ENCODE measurements at regions not wholly inside any gene's neighbourhood (a gene's known extent, or its start where the extent isn't known, plus 50 kb on each side); places are given as distances from the start of the nearest gene placed in this dataset.
"Not testable (repeated sequence)": the region's sequence is repeated elsewhere in the genome, so short reads cannot be mapped to it uniquely, and the experiment has no call there.

DNA sequence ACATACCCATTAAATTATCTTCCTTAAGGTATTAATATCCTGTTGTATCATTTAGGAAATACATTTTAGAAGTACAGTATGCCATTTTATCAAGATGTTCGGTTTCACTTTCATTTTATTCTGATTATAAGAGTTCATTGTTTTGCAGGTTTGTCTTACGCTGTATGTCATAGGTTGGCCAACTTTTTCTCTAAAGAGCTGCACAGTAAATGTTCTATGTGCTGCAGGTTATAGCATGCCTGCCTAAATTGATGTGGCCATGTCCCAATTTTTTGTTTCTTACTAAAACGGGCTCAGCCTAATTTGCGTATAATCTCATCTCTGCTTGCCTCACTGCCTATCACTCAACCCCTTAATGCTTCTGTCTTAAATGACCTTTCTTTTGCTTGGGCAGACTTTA is 126.4 kb downstream of the USP22 start:
- Mint-ChIP-seq H3K27me3 (peaks cover 12% of the 10 kb centered on the region), H3K4me1 (peaks cover 9% of the 10 kb centered on the region), H3K27ac (no peak overlapping the region), H3K9me3 (peaks cover 3% of the 10 kb centered on the region), H3K36me3 (no peaks in the 10 kb centered on the region), H3K4me3 (no peak overlapping the region)
- CTCF ChIA-PET, result interaction anchor here (0.8 kb wide), 1 partner anchor 79 kb away, joined by 4 read pairs; no protein-coding TSS in a partner anchor
- DNase-seq, result no peak

DNA sequence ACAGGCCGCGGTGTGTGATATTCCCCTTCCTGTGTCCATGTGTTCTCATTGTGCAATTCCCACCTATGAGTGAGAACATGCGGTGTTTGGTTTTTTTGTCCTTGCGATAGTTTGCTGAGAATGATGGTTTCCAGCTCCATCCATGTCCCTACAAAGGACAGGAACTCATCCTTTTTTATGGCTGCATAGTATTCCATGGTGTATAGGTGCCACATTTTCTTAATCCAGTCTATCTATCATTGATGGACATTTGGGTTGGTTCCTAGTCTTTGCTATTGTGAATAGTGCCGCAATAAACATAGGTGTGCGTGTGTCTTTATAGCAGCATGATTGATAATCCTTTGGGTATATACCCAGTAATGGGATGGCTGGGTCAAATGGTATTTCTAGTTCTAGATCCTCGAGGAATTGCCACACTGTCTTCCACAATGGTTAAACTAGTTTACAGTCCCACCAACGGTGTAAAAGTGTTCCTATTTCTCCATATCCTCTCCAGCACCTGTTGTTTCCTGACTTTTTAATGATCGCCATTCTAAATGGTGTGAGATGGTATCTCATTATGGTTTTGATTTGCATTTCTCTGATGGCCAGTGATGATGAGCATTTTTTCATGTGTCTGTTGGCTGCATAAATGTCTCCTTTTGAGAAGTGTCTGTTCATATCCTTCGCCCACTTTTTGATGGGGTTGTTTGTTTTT is 125.1 kb downstream of the USP22 start:
- H3K27ac Mint-ChIP-seq, DNase-seq, H3K4me1 Mint-ChIP-seq, H3K9me3 Mint-ChIP-seq, CTCF ChIA-PET, H3K36me3 Mint-ChIP-seq, H3K4me3 Mint-ChIP-seq: not testable (repeated sequence)
- H3K27me3 Mint-ChIP-seq, result peaks cover 20% of the 10 kb centered on the region

GRCh38 chr17:20920095-20920814 is 122.6 kb downstream of the USP22 start:
- Mint-ChIP-seq H3K27me3 (peaks cover 23% of the 10 kb centered on the region), H3K4me1 (peaks cover 9% of the 10 kb centered on the region), H3K36me3 (no peaks in the 10 kb centered on the region), H3K4me3 (no peak overlapping the region), H3K9me3 (peaks cover 3% of the 10 kb centered on the region), H3K27ac (no peak overlapping the region)
- CTCF ChIA-PET, result interaction anchor here (1.0 kb wide), 1 partner anchor 12 kb away, joined by 3 read pairs; no protein-coding TSS in a partner anchor
- DNase-seq, result no peak

GRCh38 chr17:20920815-20921199 is 122.0 kb downstream of the USP22 start:
- DNase-seq, result no peak
- Mint-ChIP-seq H3K4me1 (peaks cover 9% of the 10 kb centered on the region), H3K9me3 (peaks cover 3% of the 10 kb centered on the region), H3K4me3 (no peak overlapping the region), H3K27me3 (peaks cover 23% of the 10 kb centered on the region), H3K27ac (no peak overlapping the region), H3K36me3 (no peaks in the 10 kb centered on the region)
- CTCF ChIA-PET, result no interaction called here

GRCh38 chr17:20922128-20922670 is 120.6 kb downstream of the USP22 start:
- CTCF ChIA-PET, result no interaction called here

GRCh38 chr17:20924306-20924705 is 118.5 kb downstream of the USP22 start:
- Mint-ChIP-seq H3K9me3 (no peaks in the 10 kb centered on the region), H3K36me3 (no peaks in the 10 kb centered on the region), H3K27ac (no peak overlapping the region), H3K4me3 (no peak overlapping the region), H3K4me1 (no peaks in the 10 kb centered on the region), H3K27me3 (peaks cover 16% of the 10 kb centered on the region)
- DNase-seq, result no peak
- CTCF ChIA-PET, result no interaction called here

More at GRCh38 chr17:20922128-20922670, 120.6 kb downstream of the USP22 start:
- Mint-ChIP-seq H3K36me3 (no peaks in the 10 kb centered on the region), H3K4me1 (no peaks in the 10 kb centered on the region), H3K9me3 (peaks cover 3% of the 10 kb centered on the region), H3K27ac (no peak overlapping the region), H3K4me3 (no peak overlapping the region), H3K27me3 (peaks cover 23% of the 10 kb centered on the region)
- DNase-seq, result no peak

DNA sequence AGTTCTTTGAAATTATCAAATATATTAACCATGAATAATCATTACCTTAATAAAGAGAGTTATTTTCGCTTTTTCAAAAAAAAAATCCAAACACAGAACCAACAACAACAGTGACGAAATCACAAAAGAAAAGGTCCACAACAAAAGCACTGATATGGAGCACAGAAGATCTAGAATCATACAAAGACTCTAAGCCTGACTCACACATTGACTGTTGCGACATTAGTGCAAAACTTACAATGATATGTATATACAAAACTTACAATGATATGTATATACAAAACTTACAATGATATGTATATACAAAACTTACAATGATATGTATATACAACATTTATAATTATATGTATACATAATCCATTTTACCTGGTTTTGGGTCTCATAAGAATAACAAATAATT is 117.7 kb downstream of the USP22 start:
- H3K27ac Mint-ChIP-seq, result no peak overlapping the region
- peaks cover 11% of the 10 kb centered on the region for H3K27me3 Mint-ChIP-seq
- CTCF ChIA-PET, result no interaction called here
- H3K4me3 Mint-ChIP-seq, result no peak overlapping the region
- no peak for DNase-seq
- H3K4me1 Mint-ChIP-seq, result no peaks in the 10 kb centered on the region
- H3K36me3 Mint-ChIP-seq, result no peaks in the 10 kb centered on the region
- no peaks in the 10 kb centered on the region for H3K9me3 Mint-ChIP-seq

- no peaks in the 10 kb centered on the region for H3K4me1 Mint-ChIP-seq
- H3K27ac Mint-ChIP-seq, result no peak overlapping the region
- CTCF ChIA-PET, result no interaction called here
- H3K27me3 Mint-ChIP-seq, result peaks cover 11% of the 10 kb centered on the region
- no peaks in the 10 kb centered on the region for H3K9me3 Mint-ChIP-seq
- no peaks in the 10 kb centered on the region for H3K36me3 Mint-ChIP-seq
- DNase-seq, result no peak
- H3K4me3 Mint-ChIP-seq, result no peak overlapping the region
These were observed 116.9 kb downstream of the USP22 start for GRCh38 chr17:20925954-20926353.

DNA sequence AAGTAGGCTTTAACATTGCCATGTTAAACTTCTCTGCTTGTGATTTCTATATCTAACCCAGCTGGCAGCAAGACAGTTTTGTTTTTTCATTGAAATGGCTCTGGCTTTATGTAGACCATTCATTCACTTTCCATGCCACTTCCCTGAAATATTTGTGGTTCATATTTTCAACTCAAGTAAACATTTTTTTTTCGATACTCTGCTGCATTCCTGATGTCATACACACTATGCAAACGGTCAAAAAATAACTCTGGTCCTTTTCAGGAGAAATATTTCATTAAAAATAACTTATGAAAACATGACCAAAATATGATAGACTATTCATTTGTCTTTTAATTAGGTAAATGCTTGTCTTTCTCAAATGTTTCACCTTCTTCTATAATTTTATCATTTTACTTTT is 116.3 kb downstream of the USP22 start:
- H3K9me3 Mint-ChIP-seq, result no peaks in the 10 kb centered on the region
- CTCF ChIA-PET, result no interaction called here
- DNase-seq, result no peak
- H3K27ac Mint-ChIP-seq, result no peak overlapping the region
- no peaks in the 10 kb centered on the region for H3K4me1 Mint-ChIP-seq
- H3K4me3 Mint-ChIP-seq, result no peak overlapping the region
- no peaks in the 10 kb centered on the region for H3K36me3 Mint-ChIP-seq
- peaks cover 11% of the 10 kb centered on the region for H3K27me3 Mint-ChIP-seq

DNA sequence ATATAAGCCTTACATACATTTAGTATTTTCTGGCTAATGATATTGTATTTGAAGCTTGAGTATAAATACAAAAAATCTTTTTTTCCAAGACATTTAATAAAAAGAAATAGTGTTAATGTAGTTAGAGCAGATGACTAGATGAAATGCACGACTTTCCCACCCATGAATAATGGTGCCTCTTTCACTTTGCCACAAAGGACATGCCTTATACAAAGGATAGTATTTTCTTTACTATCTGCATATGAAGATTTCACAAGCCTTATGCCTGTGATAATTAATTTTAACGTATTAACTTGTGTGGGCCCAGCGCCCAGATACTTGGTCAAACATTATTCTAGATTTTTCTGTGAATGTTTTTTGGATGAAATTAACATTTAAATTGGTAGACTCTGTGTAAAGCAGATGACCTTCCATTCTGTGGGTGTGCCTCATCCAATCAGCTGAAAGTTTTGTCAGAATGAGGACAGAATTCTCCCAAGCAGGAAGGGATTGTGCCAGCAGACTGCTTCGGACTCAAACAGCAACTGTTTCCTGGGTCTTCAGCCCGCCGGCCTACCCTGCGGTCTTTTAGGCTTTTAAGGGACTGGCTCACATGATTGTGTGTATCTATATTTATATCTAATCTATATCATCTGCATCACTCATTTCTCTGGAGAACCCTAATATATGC is 115.4 kb downstream of the USP22 start:
- no peaks in the 10 kb centered on the region for H3K36me3 Mint-ChIP-seq
- H3K9me3 Mint-ChIP-seq, result no peaks in the 10 kb centered on the region
- peaks cover 11% of the 10 kb centered on the region for H3K27me3 Mint-ChIP-seq
- no peak for DNase-seq
- CTCF ChIA-PET, result no interaction called here
- no peaks in the 10 kb centered on the region for H3K4me1 Mint-ChIP-seq
- no peak overlapping the region for H3K4me3 Mint-ChIP-seq
- no peak overlapping the region for H3K27ac Mint-ChIP-seq

DNA sequence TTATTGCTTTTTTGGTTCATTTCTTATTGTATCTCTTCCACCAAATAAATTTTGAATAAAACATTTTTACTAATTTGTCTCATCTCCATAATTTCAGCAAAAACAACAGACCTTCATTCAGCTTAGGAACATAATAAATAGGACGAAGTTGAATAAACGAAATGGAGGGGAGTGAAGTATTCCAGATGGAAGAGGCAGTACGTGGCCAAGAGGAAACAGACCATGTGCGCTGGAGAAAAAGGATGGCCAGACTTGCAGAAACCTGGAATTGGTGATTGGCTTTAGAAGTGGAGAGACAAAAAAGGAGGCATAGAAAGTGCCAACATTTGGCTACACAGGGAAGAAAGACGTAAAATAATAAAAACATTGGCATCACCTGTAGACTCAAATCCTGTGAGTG is 113.5 kb downstream of the USP22 start:
- CTCF ChIA-PET, result no interaction called here
- DNase-seq, result no peak
- Mint-ChIP-seq H3K27me3 (peaks cover 9% of the 10 kb centered on the region), H3K36me3 (no peaks in the 10 kb centered on the region), H3K4me3 (no peak overlapping the region), H3K9me3 (no peaks in the 10 kb centered on the region), H3K4me1 (no peaks in the 10 kb centered on the region), H3K27ac (no peak overlapping the region)

DNA sequence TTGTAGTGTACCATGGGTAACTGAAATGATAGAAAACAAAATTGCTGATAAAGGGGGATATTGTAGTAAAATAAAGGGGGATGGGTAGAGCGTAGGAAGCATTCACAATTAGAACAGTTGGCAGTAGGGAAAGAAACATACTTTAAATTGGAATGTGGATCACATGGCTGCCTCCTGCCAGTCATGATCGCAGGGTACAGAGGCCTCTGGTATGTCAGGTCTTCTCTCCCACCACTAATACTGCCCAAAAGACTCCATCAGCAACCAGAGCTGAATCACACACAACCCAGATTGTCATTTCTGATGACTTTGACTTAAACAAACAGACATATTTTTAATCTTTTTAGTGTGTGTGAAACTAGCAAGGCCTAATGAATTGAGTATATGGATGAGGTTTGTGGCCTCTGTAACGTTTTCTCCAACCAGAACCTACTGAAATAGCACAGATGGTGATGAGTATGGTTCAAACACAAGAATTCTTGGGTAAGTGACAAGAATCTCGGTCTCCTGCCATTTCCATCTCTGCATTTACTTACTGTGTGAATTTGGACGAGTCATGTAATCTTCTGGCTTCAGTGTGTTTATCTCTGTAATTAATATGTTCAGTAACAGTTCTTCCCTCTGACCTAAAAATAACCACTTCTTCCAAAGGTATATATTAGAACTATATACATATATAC is 112.6 kb downstream of the USP22 start:
- no peak for DNase-seq
- CTCF ChIA-PET, result no interaction called here
- Mint-ChIP-seq H3K27me3 (peaks cover 7% of the 10 kb centered on the region), H3K9me3 (no peaks in the 10 kb centered on the region), H3K4me1 (no peaks in the 10 kb centered on the region), H3K4me3 (no peak overlapping the region), H3K36me3 (no peaks in the 10 kb centered on the region), H3K27ac (no peak overlapping the region)

DNA sequence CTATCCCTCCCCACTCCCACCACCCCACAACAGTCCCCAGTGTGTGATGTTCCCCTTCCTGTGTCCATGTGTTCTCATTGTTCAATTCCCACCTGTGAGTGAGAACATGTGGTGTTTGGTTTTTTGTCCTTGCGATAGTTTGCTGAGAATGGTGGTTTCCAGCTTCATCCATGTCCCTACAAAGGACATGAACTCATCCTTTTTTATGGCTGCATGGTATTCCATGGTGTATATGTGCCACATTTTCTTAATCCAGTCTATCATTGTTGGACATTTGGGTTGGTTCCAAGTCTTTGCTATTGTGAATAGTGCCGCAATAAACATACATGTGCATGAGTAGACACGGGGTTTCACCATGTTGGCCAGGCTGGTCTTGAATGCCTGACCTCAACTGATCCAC is 109.8 kb downstream of the USP22 start:
- CTCF ChIA-PET, H3K4me3 Mint-ChIP-seq, H3K4me1 Mint-ChIP-seq, DNase-seq, H3K27me3 Mint-ChIP-seq, H3K27ac Mint-ChIP-seq, H3K36me3 Mint-ChIP-seq, H3K9me3 Mint-ChIP-seq: not testable (repeated sequence)

DNA sequence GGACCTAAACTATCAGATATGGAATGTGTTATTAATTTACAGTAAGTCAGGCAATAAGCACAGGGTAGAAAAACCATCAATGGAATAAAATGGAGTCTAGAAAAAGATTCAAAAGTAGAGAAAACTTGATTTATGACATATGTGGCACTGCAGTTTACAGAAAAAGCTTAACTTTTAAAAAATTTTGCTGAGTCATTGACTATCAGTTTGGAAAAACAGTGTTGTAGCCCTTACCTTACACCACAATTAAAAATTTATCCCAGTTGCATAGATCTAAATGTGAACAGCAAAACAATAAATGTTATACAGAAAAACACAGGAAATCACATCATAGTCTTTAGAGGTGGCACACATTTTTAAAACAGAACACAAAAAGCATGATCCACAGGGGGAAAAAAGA is 108.5 kb downstream of the USP22 start:
- Mint-ChIP-seq H3K4me1 (no peaks in the 10 kb centered on the region), H3K9me3 (no peaks in the 10 kb centered on the region), H3K36me3 (no peaks in the 10 kb centered on the region), H3K4me3 (no peak overlapping the region), H3K27me3 (peaks cover 7% of the 10 kb centered on the region), H3K27ac (no peak overlapping the region)
- CTCF ChIA-PET, result interaction anchor here (1.0 kb wide), 1 partner anchor 10 kb away, joined by 3 read pairs; no protein-coding TSS in a partner anchor
- DNase-seq, result no peak
